Suprapubic skin (tissue), 4 donors: ENCODE measurements at regions not wholly inside any gene's neighbourhood (a gene's known extent, or its start where the extent isn't known, plus 50 kb on each side); places are given as distances from the start of the nearest gene placed in this dataset.

Source experiments
- CTCF ChIP-seq, 2 donors: fragments of 200-600 bp in 1 of 2; fragments of 450-650 bp in 1 of 2; sonication (generic) in 1 of 2; IDR thresholded peaks; one replicate each; pipeline ENCODE4 v1.5.1; 2016 to 2019; ENCODE audit warnings: antibody characterized with exemption in 2 of 2, mild to moderate bottlenecking in 1 of 2, moderate library complexity in 1 of 2
- EP300 ChIP-seq: sonication (generic); formaldehyde crosslinking; IDR thresholded peaks from one replicate; pipeline ENCODE4 v1.6.1; 2017; ENCODE audit warnings: antibody characterized with exemption
- POLR2A ChIP-seq, 2 donors: fragments of 450-650 bp; IDR thresholded peaks; one replicate each; pipeline ENCODE4 v1.6.1; 2017; ENCODE audit warnings: antibody characterized with exemption in 2 of 2, mild to moderate bottlenecking in 2 of 2, moderate library complexity in 2 of 2
- POLR2AphosphoS5 ChIP-seq, 3 donors: sonication (generic); formaldehyde crosslinking; IDR thresholded peaks; one replicate each; pipeline ENCODE4 v1.6.1; 2017; ENCODE audit warnings: antibody characterized with exemption in 3 of 3

- TF ChIP-seq CTCF (IDR thresholded peaks at IDR 0.05), result no peak
- no peak for TF ChIP-seq EP300
- TF ChIP-seq POLR2A (IDR thresholded peaks at IDR 0.05), result no peak
- TF ChIP-seq POLR2AphosphoS5 (IDR thresholded peaks at IDR 0.05), result no peak
These were observed 398.8 kb upstream of the NFE2L3 start for GRCh38 chr7:25752967-25753791.
